GM21786 (cell line): ENCODE measurements at regions not wholly inside any gene's neighbourhood (a gene's known extent, or its start where the extent isn't known, plus 50 kb on each side); places are given as distances from the start of the nearest gene placed in this dataset.
"Not testable (repeated sequence)": the region's sequence is repeated elsewhere in the genome, so short reads cannot be mapped to it uniquely, and the experiment has no call there.

Experiments used
- ATAC-seq: cut with Tn5 transposase; IDR thresholded peaks from one replicate; pipeline ENCODE4 v1.9.1; 2021; ENCODE audit not compliant: unreplicated experiment

DNA sequence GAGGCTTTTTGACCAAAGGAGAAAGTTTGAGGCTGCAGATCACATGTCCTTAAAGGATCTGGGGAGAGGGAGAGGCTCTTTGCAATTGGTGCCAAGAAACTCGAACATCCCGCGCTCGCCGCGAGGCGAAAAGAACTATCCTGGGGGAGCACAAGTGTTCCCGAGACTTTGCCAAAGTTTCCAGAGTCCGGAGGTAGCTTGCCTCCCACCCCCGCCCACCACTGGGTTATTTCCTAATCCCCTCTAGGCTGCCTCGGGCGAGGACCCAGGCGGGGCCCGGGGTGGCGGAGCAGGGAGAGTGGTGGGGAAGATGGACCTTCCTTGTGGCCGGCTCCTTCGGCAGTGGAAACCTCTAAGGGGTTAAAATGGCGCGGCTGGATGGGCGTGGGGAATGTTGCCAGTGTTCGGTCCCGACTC is 114.5 kb downstream of the KCNRG start:
- ATAC-seq = no peak

GRCh38 chr13:50130123-50130946 is 115.1 kb downstream of the KCNRG start:
- ATAC-seq = no peak

DNA sequence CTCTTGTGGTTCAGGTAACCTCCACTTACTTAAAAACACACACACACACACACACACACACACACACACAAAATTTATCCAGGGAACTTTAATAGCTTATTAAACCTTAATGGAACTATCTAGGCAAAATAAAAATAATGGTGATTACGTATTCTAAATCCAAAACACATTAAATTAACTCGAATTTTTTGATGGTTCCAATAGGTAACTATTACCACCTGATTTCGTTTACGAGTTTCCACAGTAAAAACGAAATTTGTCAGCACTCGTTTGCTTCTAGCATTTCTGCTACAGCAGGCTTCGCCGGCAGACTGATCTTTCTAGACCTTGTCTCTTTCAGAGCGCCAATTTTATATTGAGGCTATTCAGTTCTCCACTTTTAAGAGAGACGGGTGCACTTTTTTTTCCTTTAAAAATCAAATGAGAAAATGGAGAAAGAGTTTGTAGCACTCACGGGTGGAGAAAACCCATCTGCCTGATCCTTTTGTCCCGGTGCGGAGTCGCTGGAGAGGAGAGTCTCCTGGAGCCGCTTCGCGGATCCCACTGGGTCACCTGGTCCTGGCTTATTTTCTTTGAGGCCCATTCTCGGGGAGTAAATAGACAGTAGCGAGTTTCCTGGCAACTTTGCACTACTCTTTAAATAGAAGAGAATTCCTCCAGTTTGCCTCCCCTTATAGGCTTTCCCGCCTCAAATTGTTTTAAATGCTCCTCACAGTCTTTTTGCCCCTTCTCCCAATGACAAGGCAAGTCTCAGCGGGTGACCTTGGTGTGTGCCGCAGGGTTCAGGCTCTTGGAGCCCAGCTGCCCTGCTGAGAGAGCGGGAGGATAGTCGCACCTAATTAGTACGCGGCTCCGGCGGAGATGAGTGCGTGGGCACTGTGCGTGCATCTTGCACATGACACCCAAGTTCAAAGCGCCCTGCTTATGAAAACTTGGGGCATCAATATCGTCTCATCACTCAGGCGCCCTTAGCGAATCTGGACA is 117.0 kb downstream of the KCNRG start:
- no peak for ATAC-seq

- no peak for ATAC-seq
Observed at GRCh38 chr13:50132904-50133357, 117.7 kb downstream of the KCNRG start.

- no peak for ATAC-seq
Observed at GRCh38 chr13:50133358-50133953, 118.2 kb downstream of the KCNRG start.

DNA sequence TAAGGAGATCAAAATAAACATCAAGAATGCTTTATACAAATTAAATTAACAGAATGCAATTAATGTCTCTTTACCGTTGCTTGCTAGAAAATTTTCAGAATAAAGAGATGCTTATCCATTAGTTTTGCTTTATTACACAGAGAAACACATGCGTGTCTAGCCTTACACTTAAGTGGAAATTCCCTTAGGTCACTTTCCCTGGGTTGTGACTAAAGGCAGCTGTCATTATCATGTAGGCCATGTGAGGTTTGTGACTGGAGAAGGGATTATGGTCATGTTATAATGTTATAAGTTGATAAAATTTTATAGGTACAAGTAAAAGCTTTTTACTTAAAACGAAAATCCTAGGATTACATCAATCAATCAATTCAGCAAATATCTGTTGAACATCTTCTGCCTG is 121.0 kb downstream of the KCNRG start:
- no peak for ATAC-seq

DNA sequence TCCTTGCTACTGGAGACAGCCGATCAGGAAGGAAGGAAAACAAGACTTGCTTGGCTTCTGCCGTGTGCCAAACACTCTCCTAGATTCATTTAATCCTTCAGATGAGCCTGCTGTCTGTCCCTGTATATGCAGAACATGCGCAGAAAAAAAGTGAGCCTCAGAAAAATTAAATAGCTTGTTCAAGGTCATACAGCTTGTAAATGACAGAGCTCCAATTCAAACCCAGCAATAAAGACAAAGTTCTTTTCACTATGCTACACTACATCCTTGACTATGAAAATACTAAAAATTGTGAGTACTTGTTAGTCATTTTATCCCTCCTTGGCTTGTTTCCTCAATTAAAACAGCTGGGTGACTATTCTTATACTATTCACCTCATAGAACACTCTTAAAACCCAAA is 121.4 kb downstream of the KCNRG start:
- no peak for ATAC-seq

DNA sequence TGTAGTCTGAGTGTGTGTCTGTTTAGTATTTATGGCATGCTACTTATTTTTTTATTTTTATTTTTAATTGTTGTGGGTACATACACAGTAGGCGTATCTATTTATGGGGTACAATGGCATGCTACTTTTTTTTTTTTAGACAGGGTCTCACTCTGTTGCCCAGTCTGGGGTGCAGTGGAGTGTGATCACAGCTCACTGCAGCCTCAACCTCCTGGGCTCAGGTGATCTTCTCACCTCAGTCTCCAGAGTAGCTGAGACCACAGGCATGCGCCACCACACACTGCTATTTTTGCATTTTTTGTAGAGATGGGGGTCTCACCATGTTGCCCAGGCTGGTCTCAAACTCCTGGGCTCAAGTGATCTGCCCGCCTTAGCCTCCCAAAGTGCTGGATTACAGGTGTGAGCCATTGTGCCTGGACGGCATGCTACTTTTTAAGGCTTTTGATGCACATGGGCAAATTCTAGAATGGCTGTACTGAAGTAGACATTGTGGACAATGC is 124.2 kb downstream of the KCNRG start:
- not testable (repeated sequence) for ATAC-seq

- ATAC-seq = no peak
Observed at GRCh38 chr13:50140153-50140552, 124.9 kb downstream of the KCNRG start.

GRCh38 chr13:50140581-50141374 is 125.5 kb downstream of the KCNRG start:
- no peak for ATAC-seq

GRCh38 chr13:50141375-50141975 is 126.2 kb downstream of the KCNRG start:
- ATAC-seq = no peak

DNA sequence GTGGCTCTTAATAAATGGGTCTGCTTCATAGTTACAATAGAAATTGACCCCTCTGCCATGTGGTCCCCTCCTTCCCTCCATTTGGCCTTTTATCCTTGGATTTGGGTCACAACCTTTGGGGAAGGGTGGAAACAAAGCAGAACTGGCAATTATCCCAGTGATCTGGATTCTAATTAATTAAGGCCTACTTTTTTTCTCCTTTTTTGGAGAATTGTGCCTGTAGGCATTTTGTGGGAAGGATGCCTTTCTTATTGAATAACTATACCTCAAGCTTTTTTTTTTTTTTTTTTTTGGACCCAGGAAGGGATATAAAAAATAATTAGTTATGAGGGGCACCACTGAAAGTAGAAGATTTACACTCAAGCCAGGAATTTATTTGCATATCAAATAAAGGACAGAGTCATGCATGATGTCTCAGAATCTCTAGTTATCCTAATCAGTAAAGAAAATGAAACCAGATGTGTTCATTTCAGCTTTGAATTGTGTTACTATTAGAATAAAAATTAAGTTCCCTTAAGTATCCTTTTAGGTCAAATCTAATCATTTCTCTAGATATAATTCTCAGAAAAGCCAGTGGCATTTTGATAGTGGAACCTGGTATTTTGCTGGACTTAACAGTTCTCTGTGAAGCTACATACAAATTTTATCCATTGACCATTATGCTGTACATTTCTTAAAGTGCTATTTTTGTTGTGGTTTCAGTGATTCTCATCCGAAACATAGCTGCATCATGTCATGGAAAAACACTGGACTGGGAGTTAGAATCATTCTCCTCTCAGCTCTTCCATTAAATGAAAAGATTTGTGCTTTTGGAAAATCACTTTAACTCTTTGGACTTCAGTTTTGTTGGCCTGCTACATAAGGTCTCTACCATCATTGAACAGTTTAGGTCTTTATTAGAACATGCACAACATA is 129.3 kb downstream of the KCNRG start:
- ATAC-seq = no peak

- no peak for ATAC-seq
Observed at GRCh38 chr13:50149214-50149613, 134.0 kb downstream of the KCNRG start.

DNA sequence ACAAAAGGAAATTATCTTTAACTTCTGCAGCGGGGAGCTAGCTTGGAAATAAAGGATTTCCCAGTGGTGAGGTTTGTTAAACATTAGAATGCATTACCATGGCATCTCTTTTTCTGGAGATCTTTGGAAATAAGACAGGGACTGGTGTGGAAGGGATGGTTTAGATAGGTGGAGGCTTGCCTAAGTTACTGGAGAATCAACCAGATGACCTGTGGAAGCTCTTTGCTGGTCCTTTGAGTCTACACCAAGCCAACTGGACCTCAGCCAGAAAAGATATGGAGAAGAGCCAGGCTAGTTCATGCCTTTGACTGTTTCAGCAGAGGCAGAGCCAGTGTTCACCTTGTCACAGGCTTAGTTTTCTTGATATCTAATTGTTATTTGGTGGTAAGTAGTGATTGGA is 134.7 kb downstream of the KCNRG start:
- ATAC-seq = no peak

DNA sequence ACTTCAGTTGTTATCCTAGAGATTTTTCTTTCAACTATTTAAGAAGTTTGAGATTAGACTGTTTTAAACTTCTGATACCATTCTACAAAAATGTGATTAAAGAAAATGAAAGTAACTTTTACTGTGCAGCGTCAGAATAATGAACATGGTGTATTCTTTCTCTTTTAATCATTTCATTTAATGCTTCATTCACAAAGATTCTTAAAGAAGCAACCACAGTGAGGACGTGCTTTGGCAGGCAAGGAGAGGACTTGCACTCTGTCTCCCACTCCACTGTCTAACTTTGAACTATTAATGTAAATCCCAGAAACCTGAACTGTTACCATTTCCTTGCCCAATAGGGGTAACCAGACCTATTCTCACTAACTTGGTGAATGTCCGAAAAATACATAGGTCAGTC is 137.0 kb downstream of the KCNRG start:
- ATAC-seq = no peak

- ATAC-seq = peak; percentile 74
Observed at GRCh38 chr13:50152655-50153309, 137.5 kb downstream of the KCNRG start.

- ATAC-seq = no peak
Observed at GRCh38 chr13:50153401-50153800, 138.2 kb downstream of the KCNRG start.

GRCh38 chr13:50153876-50154275 is 138.6 kb downstream of the KCNRG start:
- ATAC-seq = no peak
